Left lung (tissue), 4 donors: ENCODE measurements at regions not wholly inside any gene's neighbourhood (a gene's known extent, or its start where the extent isn't known, plus 50 kb on each side); places are given as distances from the start of the nearest gene placed in this dataset.

Experiments
- ATAC-seq: fragments of 200-7000 bp; cut with Tn5 transposase; one replicate; pipeline ENCODE4 v1.9.1; 2020; ENCODE audit warnings: moderate library complexity
- DNase-seq, 4 donors: peaks; one replicate each; pipeline ENCODE4 v3.0.0-alpha.2; 2013 to 2020
- H3K27ac ChIP-seq, 2 donors: fragments of 200-600 bp; sonication (generic) in 1 of 2; one replicate each; pipeline versions ENCODE4 v1.5.0 to v1.8.0; 2020 to 2021
- H3K27me3 ChIP-seq, 2 donors: fragments of 200-600 bp; sonication (generic) in 1 of 2; one replicate each; pipeline versions ENCODE4 v1.5.0 to v1.8.0; 2020 to 2021
- H3K36me3 ChIP-seq, 2 donors: fragments of 200-600 bp; sonication (generic) in 1 of 2; one replicate each; pipeline versions ENCODE4 v1.5.0 to v1.8.0; 2020 to 2021
- H3K4me1 ChIP-seq, 2 donors: fragments of 200-600 bp; one replicate each; pipeline ENCODE4 v1.8.0; 2021
- H3K4me3 ChIP-seq, 2 donors: fragments of 200-600 bp; sonication (generic) in 1 of 2; one replicate each; pipeline versions ENCODE4 v1.5.0 to v1.8.0; 2020 to 2021; ENCODE audit warnings: mild to moderate bottlenecking in 1 of 2
- H3K9me3 ChIP-seq, 2 donors: fragments of 200-600 bp; sonication (generic) in 1 of 2; one replicate each; pipeline versions ENCODE4 v1.5.0 to v1.8.0; 2020 to 2021
- CTCF ChIP-seq, 2 donors: fragments of 200-600 bp; sonication (generic) in 1 of 2; IDR thresholded peaks; one replicate each; pipeline versions ENCODE4 v1.5.0 to v1.8.0; 2021; ENCODE audit warnings: antibody characterized with exemption in 2 of 2
- intact Hi-C, 2 donors: fragments of 100-400 bp; cut with DNase I; formaldehyde crosslinking; loops; one replicate each; pipeline versions ENCODE4 v1.11.2 to v1.14.2; 2022
- donor health status: DM: no; HTN: yes; CAD: no.
- donor health status: DM: no; HTN: no; CAD: no.

GRCh38 chr18:1056404-1056803 lies 151.7 kb downstream of the ADCYAP1 start:
- H3K27ac ChIP-seq, result no peak overlapping the region

GRCh38 chr18:1057367-1057766 lies 152.7 kb downstream of the ADCYAP1 start:
- H3K27ac ChIP-seq, result no peak overlapping the region
- TF ChIP-seq CTCF (IDR thresholded peaks at IDR 0.05), result no peak
- intact Hi-C loops, result no loop called here
- H3K9me3 ChIP-seq, result peaks cover 0 to 28% of the 10 kb centered on the region in 2 donors
- no peaks in the 10 kb centered on the region for H3K4me1 ChIP-seq
- no peak overlapping the region for H3K4me3 ChIP-seq
- no peaks in the 10 kb centered on the region for H3K27me3 ChIP-seq
- H3K36me3 ChIP-seq, result no peaks in the 10 kb centered on the region
- ATAC-seq (no peak), DNase-seq (no peak)

More at GRCh38 chr18:1056404-1056803, 151.7 kb downstream of the ADCYAP1 start:
- no peak for TF ChIP-seq CTCF (IDR thresholded peaks at IDR 0.05)
- Histone ChIP-seq H3K9me3 (peaks cover 0 to 28% of the 10 kb centered on the region in 2 donors), H3K27me3 (no peaks in the 10 kb centered on the region), H3K4me3 (no peak overlapping the region), H3K4me1 (no peaks in the 10 kb centered on the region), H3K36me3 (no peaks in the 10 kb centered on the region)
- intact Hi-C loops, result no loop called here
- DNase-seq (no peak), ATAC-seq (no peak)

- no peak overlapping the region for H3K27ac ChIP-seq
- ATAC-seq, result no peak
- H3K4me3 ChIP-seq, result no peak overlapping the region
- no peaks in the 10 kb centered on the region for H3K36me3 ChIP-seq
- H3K9me3 ChIP-seq, result peaks cover 0 to 13% of the 10 kb centered on the region in 2 donors
- no peaks in the 10 kb centered on the region for H3K27me3 ChIP-seq
- DNase-seq, result no peak
- no peak for TF ChIP-seq CTCF (IDR thresholded peaks at IDR 0.05)
- H3K4me1 ChIP-seq, result no peaks in the 10 kb centered on the region
- intact Hi-C loops, result no loop called here
Measured at GRCh38 chr18:1062588-1062987, 157.9 kb downstream of the ADCYAP1 start.

- intact Hi-C loops, result no loop called here
- Histone ChIP-seq H3K27ac (no peak overlapping the region), H3K9me3 (no peaks in the 10 kb centered on the region), H3K4me1 (no peaks in the 10 kb centered on the region), H3K36me3 (no peaks in the 10 kb centered on the region), H3K27me3 (no peaks in the 10 kb centered on the region), H3K4me3 (no peak overlapping the region)
- DNase-seq (no peak), ATAC-seq (no peak)
- TF ChIP-seq CTCF (IDR thresholded peaks at IDR 0.05), result no peak
Measured at GRCh38 chr18:1075322-1075721, 170.7 kb downstream of the ADCYAP1 start.

- no peak for ATAC-seq
- H3K27me3 ChIP-seq, result no peaks in the 10 kb centered on the region
- no peak for DNase-seq
- TF ChIP-seq CTCF (IDR thresholded peaks at IDR 0.05), result no peak
- H3K9me3 ChIP-seq, result no peaks in the 10 kb centered on the region
- H3K4me1 ChIP-seq, result no peaks in the 10 kb centered on the region
- H3K4me3 ChIP-seq, result no peak overlapping the region
- no peaks in the 10 kb centered on the region for H3K36me3 ChIP-seq
- intact Hi-C loops, result no loop called here
- H3K27ac ChIP-seq, result no peak overlapping the region
Measured at GRCh38 chr18:1075876-1076275, 171.2 kb downstream of the ADCYAP1 start.
